Skeletal muscle tissue (tissue), 3 donors: ENCODE measurements at regions not wholly inside any gene's neighbourhood (a gene's known extent, or its start where the extent isn't known, plus 50 kb on each side); places are given as distances from the start of the nearest gene placed in this dataset.

Source experiments
- H3K27ac ChIP-seq: one replicate; pipeline ENCODE4 v1.7.0; 2013; ENCODE audit warnings: mild to moderate bottlenecking, low read depth, low read length, inconsistent platforms
- H3K27me3 ChIP-seq, 3 donors: one replicate each; pipeline ENCODE4 v1.7.0; 2013; ENCODE audit warnings: low read length in 3 of 3; ENCODE audit not compliant: control insufficient read depth in 3 of 3, insufficient read depth in 3 of 3
- H3K36me3 ChIP-seq, 3 donors: one replicate each; pipeline ENCODE4 v1.7.0; 2013; ENCODE audit warnings: low read length in 3 of 3; ENCODE audit not compliant: control insufficient read depth in 3 of 3, insufficient read depth in 3 of 3
- H3K4me1 ChIP-seq, 3 donors: one replicate each; pipeline ENCODE4 v1.7.0; 2013; ENCODE audit warnings: low read length in 3 of 3, mild to moderate bottlenecking in 3 of 3; ENCODE audit not compliant: control insufficient read depth in 3 of 3, insufficient read depth in 3 of 3
- H3K4me3 ChIP-seq, 3 donors: one replicate each; pipeline ENCODE4 v1.7.0; 2013; ENCODE audit warnings: low read length in 3 of 3
- H3K9ac ChIP-seq, 3 donors: one replicate each; pipeline ENCODE4 v1.7.0; 2013; ENCODE audit warnings: low read length in 3 of 3, mild to moderate bottlenecking in 3 of 3, moderate library complexity in 2 of 3, low read depth in 1 of 3
- H3K9me3 ChIP-seq, 3 donors: one replicate each; pipeline ENCODE4 v1.7.0; 2013; ENCODE audit warnings: low read length in 3 of 3; ENCODE audit not compliant: control insufficient read depth in 3 of 3
- donor health status: Osteomylitis.

DNA sequence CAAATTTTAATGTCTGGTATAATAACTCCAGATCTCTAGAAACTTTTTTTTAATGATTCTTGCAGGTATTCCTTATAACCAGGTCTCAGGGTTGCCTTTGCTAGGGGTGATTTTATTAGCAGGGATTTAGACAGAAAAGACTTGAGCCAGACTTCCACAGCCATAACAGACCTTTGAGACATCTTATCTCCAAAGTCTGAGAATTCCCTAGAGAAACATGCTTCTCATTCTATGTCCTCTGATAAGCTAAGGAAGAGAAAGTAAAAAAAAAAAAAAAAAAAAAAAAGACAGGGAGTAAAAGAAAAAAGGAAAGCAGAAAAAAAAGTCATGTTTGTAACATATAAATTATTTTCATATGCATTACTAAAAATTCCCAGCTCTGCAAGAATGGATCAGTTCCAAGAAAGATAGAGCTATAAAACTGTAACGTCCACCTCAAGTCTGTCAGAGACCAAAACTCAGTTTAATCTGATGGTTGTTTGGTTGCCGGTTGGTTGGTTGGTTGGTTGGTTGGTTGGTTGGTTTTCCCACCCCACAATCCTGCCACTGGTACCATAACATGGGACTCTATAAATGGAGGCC is 153.8 kb downstream of the COL6A3 start:
- no peaks in the 10 kb centered on the region for H3K36me3 ChIP-seq
- H3K9me3 ChIP-seq = no peaks in the 10 kb centered on the region
- H3K4me3 ChIP-seq = no peak overlapping the region
- no peak overlapping the region for H3K9ac ChIP-seq
- no peak overlapping the region for H3K27ac ChIP-seq
- no peaks in the 10 kb centered on the region for H3K27me3 ChIP-seq
- H3K4me1 ChIP-seq = peaks cover 3 to 8% (median 7%) of the 10 kb centered on the region in 3 donors

DNA sequence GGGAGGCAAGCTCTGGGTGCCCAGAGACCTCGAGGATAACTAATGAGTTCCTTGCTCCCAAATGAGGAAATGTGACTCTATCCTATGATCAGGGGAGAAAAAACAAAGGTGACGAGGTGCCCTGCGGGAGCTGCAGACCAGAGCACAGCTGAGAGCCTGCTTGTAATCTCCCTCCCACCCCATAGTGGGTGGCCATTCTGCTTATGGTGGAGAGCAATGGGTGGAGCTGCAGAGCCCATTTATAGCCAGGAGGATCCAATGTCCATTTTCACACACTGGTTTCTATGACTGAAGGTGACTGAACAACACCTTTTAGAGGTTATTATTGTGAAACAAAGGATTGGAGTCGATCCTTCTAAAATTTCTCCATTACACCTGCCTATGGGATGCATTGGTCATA is 153.3 kb downstream of the COL6A3 start:
- Histone ChIP-seq H3K27me3 (no peaks in the 10 kb centered on the region), H3K9ac (no peak overlapping the region), H3K36me3 (no peaks in the 10 kb centered on the region), H3K9me3 (no peaks in the 10 kb centered on the region), H3K27ac (no peak overlapping the region), H3K4me3 (no peak overlapping the region), H3K4me1 (peaks cover 3 to 8% (median 7%) of the 10 kb centered on the region in 3 donors)

DNA sequence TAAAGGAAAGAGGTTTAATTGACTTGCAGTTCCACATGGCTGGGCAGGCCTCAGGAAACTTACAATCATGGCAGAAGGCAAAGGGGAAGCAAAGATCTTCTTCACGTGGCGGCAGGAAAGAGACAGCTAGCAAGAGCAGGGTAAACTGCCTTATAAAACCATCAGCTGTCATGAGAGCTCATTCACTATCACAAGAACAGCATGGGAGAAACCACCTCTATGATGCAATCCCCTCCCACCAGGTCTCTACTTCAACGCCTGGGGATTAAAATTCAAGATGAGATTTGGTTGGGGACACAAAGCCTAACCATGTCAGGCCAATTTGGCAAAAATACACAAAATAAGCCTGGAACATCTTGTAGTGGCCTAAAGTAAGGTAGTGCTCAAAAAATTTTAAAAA is 152.6 kb downstream of the COL6A3 start:
- Histone ChIP-seq H3K9me3 (no peaks in the 10 kb centered on the region), H3K27me3 (no peaks in the 10 kb centered on the region), H3K36me3 (no peaks in the 10 kb centered on the region), H3K4me3 (no peak overlapping the region), H3K27ac (no peak overlapping the region), H3K9ac (no peak overlapping the region), H3K4me1 (peaks cover 3 to 7% (median 5%) of the 10 kb centered on the region in 3 donors)

DNA sequence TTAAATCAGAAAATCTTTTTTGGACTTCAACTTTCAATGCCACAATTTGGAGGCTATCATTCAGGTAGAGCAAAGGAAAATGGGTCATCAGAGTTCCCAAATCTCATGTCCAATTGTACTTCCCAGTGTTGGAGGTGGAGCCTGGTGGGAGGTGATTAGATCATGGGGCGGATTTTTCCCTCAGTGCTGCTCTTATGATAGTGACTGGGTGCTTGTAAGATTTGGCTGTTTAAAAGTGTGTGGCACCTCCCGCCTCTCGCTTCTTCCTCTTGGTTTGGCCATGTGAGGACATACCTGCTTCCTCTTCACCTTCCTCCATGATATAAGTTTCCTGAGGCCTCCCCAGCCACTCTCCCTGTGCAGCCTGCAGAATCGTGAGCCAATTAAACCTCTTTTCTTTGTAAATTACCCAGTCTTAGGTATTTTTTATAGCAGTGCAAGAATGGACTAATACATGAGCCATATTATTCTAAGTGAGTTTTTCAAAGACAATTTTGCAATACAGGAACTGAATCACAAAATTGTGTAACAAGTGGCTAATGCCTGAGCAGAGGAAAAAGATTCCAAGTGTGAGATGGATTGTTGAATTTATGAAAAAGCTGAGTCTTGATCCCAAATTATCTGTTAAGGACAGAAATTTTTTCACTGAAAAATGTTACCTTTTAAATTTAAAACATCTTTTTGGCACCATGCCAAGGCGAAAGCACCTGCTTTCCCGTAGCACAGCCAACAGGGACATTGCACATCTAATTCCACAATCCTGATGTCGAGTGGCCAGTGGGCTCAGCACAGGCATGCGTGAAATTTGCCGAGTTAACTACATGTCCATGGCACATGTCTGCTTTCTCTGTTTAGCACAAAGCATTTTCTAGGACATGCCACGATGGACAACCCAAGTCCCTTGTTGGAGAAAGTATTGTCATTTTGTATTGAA is 150.9 kb downstream of the COL6A3 start:
- Histone ChIP-seq H3K36me3 (no peaks in the 10 kb centered on the region), H3K9ac (no peak overlapping the region), H3K27me3 (no peaks in the 10 kb centered on the region), H3K4me1 (peaks cover 0 to 2% (median 0%) of the 10 kb centered on the region in 3 donors), H3K27ac (no peak overlapping the region), H3K4me3 (no peak overlapping the region), H3K9me3 (no peaks in the 10 kb centered on the region)

DNA sequence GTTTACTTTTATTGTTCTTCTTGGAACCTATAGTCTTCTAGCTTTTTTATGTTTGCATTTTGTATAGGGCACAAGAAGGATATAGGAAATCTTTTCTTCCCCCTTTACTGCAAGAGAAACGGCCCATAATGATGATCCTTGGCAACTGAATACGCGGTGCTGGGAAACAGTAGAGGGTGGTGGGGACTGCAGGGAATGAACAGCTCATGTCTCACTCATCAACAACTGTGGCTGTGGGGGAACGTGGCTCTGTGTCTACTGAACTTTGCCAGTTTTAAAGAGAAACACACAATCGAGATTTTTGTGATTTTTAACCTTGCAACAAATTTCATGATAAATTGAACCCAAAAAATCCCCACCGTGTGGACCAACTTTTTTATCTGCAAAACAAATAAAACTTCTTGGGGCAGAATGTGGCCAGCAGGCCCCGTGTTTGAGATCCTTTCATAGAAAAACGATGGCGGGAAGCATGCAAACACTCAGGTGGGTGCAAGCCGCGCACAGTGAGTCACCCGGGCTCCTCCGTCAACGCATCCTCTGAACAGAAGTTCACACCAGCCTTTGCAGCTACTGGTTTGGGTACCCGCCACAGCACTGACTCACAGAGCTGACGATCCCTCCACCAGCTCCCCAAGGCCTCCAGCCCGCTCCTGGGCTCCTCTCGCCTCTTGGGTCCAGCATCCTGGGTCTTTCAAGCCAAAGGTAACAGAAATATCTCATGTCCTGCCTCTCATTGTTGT is 149.3 kb downstream of the COL6A3 start:
- H3K4me3 ChIP-seq = no peak overlapping the region
- H3K27ac ChIP-seq = peak overlapping the region; percentile 17
- no peaks in the 10 kb centered on the region for H3K4me1 ChIP-seq
- no peaks in the 10 kb centered on the region for H3K27me3 ChIP-seq
- H3K9ac ChIP-seq = no peak overlapping the region
- H3K9me3 ChIP-seq = no peaks in the 10 kb centered on the region
- no peaks in the 10 kb centered on the region for H3K36me3 ChIP-seq

DNA sequence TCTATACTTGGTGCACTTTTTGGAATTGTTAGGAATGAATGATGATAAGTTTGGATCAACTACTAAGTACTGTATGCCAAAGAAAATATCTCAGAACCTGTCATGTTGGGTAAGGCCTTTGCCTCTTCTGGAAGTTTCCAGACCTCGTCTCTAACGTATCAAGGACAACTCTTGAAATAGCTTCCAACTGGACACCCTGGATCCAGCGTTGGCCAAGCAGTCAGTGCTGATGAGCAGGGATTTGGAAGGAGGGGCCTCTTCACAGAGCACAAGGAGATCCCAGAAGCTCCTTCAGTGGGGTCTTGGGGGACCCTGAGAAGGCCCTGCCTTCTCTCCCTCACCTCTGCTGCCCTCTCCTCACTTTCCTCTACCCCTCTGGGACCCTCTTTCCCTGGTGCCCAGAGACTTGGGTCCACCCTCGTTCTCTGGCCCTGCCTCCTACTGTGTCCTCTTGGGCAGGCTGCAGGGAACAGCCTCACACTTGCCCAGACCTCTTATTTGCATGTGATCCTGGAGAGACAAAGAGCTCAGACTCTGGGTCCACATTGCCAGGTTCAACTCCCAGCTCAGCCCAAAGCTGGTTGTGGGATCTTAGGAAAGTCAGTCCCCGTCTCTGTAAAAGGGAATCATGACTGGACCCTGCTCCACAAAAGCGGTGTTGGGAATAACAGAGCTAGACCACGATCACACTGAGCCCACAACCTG is 145.8 kb downstream of the COL6A3 start:
- Histone ChIP-seq H3K9ac (no peak overlapping the region), H3K27me3 (no peaks in the 10 kb centered on the region), H3K9me3 (no peaks in the 10 kb centered on the region), H3K27ac (no peak overlapping the region), H3K36me3 (no peaks in the 10 kb centered on the region), H3K4me1 (peaks cover 0 to 5% (median 2%) of the 10 kb centered on the region in 3 donors), H3K4me3 (no peak overlapping the region)

DNA sequence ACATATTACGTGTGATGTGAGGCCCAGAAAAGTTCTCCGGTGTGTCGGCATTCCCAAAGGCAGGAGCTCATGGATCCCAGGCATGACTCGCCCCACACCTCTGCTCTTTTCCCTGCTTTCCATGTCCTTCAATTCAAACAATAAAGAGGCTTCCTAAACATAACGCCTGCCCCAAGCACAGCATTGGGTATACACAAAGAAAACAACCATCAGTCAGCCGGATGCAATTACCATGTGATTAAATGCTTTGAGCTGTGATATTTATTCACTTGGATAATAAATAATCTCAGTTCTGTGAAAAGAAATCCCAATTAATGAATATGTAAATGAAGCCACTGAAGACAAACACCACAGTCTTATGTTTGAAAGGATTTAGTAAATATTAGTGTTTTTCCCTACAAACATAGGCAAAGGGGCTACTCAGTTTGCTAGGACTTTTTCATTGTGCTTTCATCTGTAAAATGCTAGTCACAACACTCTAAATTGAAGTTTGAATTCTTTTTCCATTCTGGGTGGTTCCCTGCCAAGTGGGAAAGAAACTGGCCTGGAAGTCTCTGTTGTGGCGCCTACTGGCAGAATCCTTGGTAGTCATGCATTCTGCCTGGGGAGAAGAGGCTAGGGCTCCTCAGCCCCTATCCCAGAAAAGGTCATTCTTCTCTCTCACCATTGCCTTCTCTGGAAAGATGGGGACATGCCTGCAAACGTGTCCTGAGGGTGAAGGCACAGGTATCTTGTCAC is 144.7 kb downstream of the COL6A3 start:
- H3K27ac ChIP-seq = no peak overlapping the region
- no peaks in the 10 kb centered on the region for H3K36me3 ChIP-seq
- H3K9me3 ChIP-seq = no peaks in the 10 kb centered on the region
- peaks cover 0 to 5% (median 2%) of the 10 kb centered on the region in 3 donors for H3K4me1 ChIP-seq
- no peaks in the 10 kb centered on the region for H3K27me3 ChIP-seq
- H3K4me3 ChIP-seq = no peak overlapping the region
- no peak overlapping the region for H3K9ac ChIP-seq

DNA sequence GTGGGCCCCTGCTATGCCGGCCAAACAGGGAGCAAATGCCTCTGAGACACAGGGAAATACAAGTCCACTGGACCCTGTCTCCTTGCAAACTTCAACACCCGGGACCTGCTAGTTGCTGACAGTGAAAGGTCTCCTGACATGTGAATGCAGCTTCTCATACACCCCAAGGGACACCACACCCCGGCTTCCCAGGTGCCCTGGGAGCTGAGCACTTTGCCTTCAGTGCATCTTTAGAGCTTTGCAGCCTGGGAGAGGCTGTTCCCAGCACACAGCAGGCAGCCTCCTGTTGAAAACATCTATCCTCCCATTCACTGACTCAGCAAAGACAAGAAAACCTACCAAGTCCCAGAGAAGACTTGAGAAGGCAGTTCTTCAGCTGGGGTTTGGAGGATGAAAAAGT is 143.4 kb downstream of the COL6A3 start:
- Histone ChIP-seq H3K9me3 (no peaks in the 10 kb centered on the region), H3K4me1 (peaks cover 0 to 5% (median 2%) of the 10 kb centered on the region in 3 donors), H3K4me3 (no peak overlapping the region), H3K27me3 (no peaks in the 10 kb centered on the region), H3K9ac (no peak overlapping the region), H3K27ac (no peak overlapping the region), H3K36me3 (no peaks in the 10 kb centered on the region)
